ENCODE measurements at regions not wholly inside any gene's neighbourhood (a gene's known extent, or its start where the extent isn't known, plus 50 kb on each side); places are given as distances from the start of the nearest gene placed in this dataset.

DNA sequence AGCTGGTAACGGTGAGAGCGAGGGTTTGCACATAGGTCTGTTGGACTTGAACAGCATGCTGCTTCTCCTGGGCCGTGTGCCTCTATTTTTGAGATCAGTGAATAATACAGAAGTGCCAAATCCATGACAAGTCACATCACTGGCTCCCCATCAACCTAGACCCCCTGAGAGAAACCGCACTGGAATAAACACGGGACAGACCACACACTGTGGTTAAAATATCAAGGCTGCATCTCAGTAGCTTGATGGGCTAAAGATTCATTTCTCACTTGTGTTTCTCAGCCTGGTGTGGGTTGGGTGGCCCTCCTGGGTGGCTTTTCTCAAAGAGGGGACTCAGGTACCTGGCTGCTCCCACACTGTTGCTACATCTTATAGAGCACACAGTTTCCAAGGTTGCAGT lies 191.0 kb downstream of the DICER1 start:
- Histone ChIP-seq H3K4me1 (ENCODE audit: control insufficient read depth in 1 of 2, insufficient read depth in 2 of 2, low read length in 2 of 2) (no peaks in the 10 kb centered on the region), H3K27ac (ENCODE audit: low read depth in 1 of 2, low read length in 2 of 2) (no peak overlapping the region), H3K27me3 (ENCODE audit: control insufficient read depth in 1 of 2, insufficient read depth in 2 of 2, low read length in 1 of 2) (no peaks in the 10 kb centered on the region), H3K36me3 (ENCODE audit: control insufficient read depth in 1 of 2, insufficient read depth in 2 of 2, low read length in 1 of 2) (no peaks in the 10 kb centered on the region), H3K9me3 (ENCODE audit: control insufficient read depth, low read length) (no peaks in the 10 kb centered on the region), H3K4me3 (ENCODE audit: low read length in 2 of 2) (no peak overlapping the region)
- DNase-seq = no peak
- no peak for ATAC-seq (ENCODE audit: low FRiP score)
- intact Hi-C loops (cut with DNase I) = no loop called here
- WGBS, 2 donors = 67 to 70% methylated on average over 5 of the region's 5 CpGs

GRCh38 chr14:94965551-94966313 lies 191.6 kb downstream of the DICER1 start:
- no peaks in the 10 kb centered on the region for H3K36me3 ChIP-seq (ENCODE audit: control insufficient read depth in 1 of 2, insufficient read depth in 2 of 2, low read length in 1 of 2)

DNA sequence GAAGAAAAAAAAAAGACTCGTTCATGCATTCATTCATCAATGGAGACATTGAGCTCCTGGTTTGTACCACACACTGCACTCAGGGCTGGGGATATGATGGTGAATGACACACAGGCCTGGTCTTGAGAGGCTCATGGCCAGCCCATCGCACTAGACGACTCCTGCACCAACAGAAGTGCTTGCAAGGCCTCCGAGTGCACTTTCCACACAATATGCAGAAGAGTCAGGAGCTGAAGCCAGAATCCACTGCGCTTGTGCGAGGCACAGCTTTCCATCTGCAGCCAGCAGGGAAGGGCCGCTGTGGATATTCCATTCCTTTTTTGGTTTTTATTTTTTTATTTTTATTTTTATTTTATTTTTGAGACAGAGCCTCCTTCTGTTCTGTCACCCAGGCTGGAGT lies 192.4 kb downstream of the DICER1 start:
- Histone ChIP-seq H3K27me3 (ENCODE audit: control insufficient read depth in 1 of 2, insufficient read depth in 2 of 2, low read length in 1 of 2) (no peaks in the 10 kb centered on the region), H3K4me1 (ENCODE audit: control insufficient read depth in 1 of 2, insufficient read depth in 2 of 2, low read length in 2 of 2) (no peaks in the 10 kb centered on the region), H3K27ac (ENCODE audit: low read depth in 1 of 2, low read length in 2 of 2) (no peak overlapping the region), H3K4me3 (ENCODE audit: low read length in 2 of 2) (no peak overlapping the region), H3K36me3 (ENCODE audit: control insufficient read depth in 1 of 2, insufficient read depth in 2 of 2, low read length in 1 of 2) (no peaks in the 10 kb centered on the region), H3K9me3 (ENCODE audit: control insufficient read depth, low read length) (no peaks in the 10 kb centered on the region)
- intact Hi-C loops (cut with DNase I) = no loop called here
- ATAC-seq (ENCODE audit: low FRiP score) (no peak), DNase-seq (no peak)
- WGBS, 2 donors = 91% methylated on average over 7 of the region's 7 CpGs

More at GRCh38 chr14:94965551-94966313, 191.6 kb downstream of the DICER1 start:
- 92 to 94% methylated on average over 8 of the region's 8 CpGs for WGBS, 2 donors
- intact Hi-C loops (cut with DNase I) = no loop called here
- H3K27me3 ChIP-seq (ENCODE audit: control insufficient read depth in 1 of 2, insufficient read depth in 2 of 2, low read length in 1 of 2) = no peaks in the 10 kb centered on the region
- H3K4me3 ChIP-seq (ENCODE audit: low read length in 2 of 2) = no peak overlapping the region
- ATAC-seq (ENCODE audit: low FRiP score) = no peak
- no peaks in the 10 kb centered on the region for H3K4me1 ChIP-seq (ENCODE audit: control insufficient read depth in 1 of 2, insufficient read depth in 2 of 2, low read length in 2 of 2)
- DNase-seq = no peak
- no peaks in the 10 kb centered on the region for H3K9me3 ChIP-seq (ENCODE audit: control insufficient read depth, low read length)
- no peak overlapping the region for H3K27ac ChIP-seq (ENCODE audit: low read depth in 1 of 2, low read length in 2 of 2)

DNA sequence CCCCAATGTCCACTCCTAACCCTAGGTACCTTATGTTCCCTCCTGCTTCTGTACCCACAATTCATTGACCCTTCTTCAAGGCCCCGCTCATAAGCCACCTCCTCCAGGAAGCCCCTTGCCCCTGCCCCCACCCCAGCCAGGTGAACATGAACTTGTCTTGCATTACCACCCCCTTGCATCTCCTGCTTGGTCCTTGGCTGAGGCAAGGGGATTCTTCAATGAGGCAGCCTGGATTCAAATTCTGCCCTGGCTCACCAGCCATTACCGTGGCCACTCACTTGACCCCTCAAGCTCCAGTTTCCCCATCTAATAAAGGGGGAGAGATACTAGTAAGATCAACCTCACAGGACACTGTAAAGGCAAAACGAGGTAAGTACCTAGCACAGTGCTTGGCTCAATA lies 193.1 kb downstream of the DICER1 start:
- DNase-seq (no peak), ATAC-seq (ENCODE audit: low FRiP score) (no peak)
- Histone ChIP-seq H3K36me3 (ENCODE audit: control insufficient read depth in 1 of 2, insufficient read depth in 2 of 2, low read length in 1 of 2) (no peaks in the 10 kb centered on the region), H3K27ac (ENCODE audit: low read depth in 1 of 2, low read length in 2 of 2) (no peak overlapping the region), H3K4me3 (ENCODE audit: low read length in 2 of 2) (no peak overlapping the region), H3K9me3 (ENCODE audit: control insufficient read depth, low read length) (no peaks in the 10 kb centered on the region), H3K4me1 (ENCODE audit: control insufficient read depth in 1 of 2, insufficient read depth in 2 of 2, low read length in 2 of 2) (no peaks in the 10 kb centered on the region), H3K27me3 (ENCODE audit: control insufficient read depth in 1 of 2, insufficient read depth in 2 of 2, low read length in 1 of 2) (no peaks in the 10 kb centered on the region)
- intact Hi-C loops (cut with DNase I) = no loop called here
- WGBS, 2 donors = 88 to 89% methylated on average over 3 of the region's 3 CpGs

DNA sequence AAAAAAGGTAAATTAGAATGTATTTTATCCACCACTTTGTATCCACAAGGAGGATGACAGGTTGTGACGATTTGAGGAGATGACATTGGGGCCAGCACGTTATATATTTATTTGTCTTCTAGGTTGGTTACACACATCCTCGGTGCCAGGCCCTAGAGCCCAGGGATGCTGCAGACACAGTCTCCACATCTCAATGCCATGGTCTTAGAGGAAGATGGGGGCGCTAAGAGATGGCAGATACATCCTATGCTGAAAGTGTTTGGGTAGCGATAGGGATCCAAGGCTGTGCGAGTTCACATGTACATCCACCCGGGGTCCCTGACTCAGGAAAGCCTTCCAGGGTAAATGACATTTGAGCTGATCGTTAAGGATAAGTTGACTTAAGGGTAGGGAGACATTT lies 193.1 kb upstream of the GSC start:
- intact Hi-C loops (cut with DNase I) = no loop called here
- no peaks in the 10 kb centered on the region for H3K27me3 ChIP-seq (ENCODE audit: control insufficient read depth in 1 of 2, insufficient read depth in 2 of 2, low read length in 1 of 2)
- 90 to 91% methylated on average over 8 of the region's 8 CpGs for WGBS, 2 donors
- no peaks in the 10 kb centered on the region for H3K36me3 ChIP-seq (ENCODE audit: control insufficient read depth in 1 of 2, insufficient read depth in 2 of 2, low read length in 1 of 2)
- DNase-seq (no peak), ATAC-seq (ENCODE audit: low FRiP score) (no peak)
- H3K27ac ChIP-seq (ENCODE audit: low read depth in 1 of 2, low read length in 2 of 2) = no peak overlapping the region
- H3K4me1 ChIP-seq (ENCODE audit: control insufficient read depth in 1 of 2, insufficient read depth in 2 of 2, low read length in 2 of 2) = no peaks in the 10 kb centered on the region
- H3K4me3 ChIP-seq (ENCODE audit: low read length in 2 of 2) = no peak overlapping the region
- no peaks in the 10 kb centered on the region for H3K9me3 ChIP-seq (ENCODE audit: control insufficient read depth, low read length)

DNA sequence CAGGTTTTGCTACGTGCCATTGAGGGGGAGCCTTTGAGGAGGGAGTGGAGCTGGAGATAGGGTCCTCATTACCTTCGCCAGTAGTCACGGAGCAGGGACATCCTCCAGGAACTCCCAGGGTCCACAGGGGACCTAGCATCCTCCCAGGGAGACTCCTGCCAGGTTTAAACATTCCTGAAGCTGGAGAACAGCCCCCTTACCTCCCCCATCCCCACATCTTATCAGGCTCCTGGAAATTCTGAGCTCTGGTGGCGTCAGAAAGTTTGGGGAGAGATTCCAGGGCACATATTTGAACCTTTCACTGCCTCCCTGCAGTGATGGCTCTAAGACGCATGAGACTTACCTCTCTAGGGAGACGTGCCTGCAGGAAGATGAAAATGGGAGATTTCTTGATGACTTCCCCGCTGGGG lies 192.3 kb upstream of the GSC start:
- DNase-seq = no peak
- H3K4me1 ChIP-seq (ENCODE audit: control insufficient read depth in 1 of 2, insufficient read depth in 2 of 2, low read length in 2 of 2) = no peaks in the 10 kb centered on the region
- WGBS, 2 donors = 52 to 72% methylated on average over 5 to 7 of the region's 7 CpGs
- H3K36me3 ChIP-seq (ENCODE audit: control insufficient read depth in 1 of 2, insufficient read depth in 2 of 2, low read length in 1 of 2) = no peaks in the 10 kb centered on the region
- H3K9me3 ChIP-seq (ENCODE audit: control insufficient read depth, low read length) = no peaks in the 10 kb centered on the region
- no peak for ATAC-seq (ENCODE audit: low FRiP score)
- no peaks in the 10 kb centered on the region for H3K27me3 ChIP-seq (ENCODE audit: control insufficient read depth in 1 of 2, insufficient read depth in 2 of 2, low read length in 1 of 2)
- no peak overlapping the region for H3K4me3 ChIP-seq (ENCODE audit: low read length in 2 of 2)
- H3K27ac ChIP-seq (ENCODE audit: low read depth in 1 of 2, low read length in 2 of 2) = no peak overlapping the region
- intact Hi-C loops (cut with DNase I) = no loop called here

DNA sequence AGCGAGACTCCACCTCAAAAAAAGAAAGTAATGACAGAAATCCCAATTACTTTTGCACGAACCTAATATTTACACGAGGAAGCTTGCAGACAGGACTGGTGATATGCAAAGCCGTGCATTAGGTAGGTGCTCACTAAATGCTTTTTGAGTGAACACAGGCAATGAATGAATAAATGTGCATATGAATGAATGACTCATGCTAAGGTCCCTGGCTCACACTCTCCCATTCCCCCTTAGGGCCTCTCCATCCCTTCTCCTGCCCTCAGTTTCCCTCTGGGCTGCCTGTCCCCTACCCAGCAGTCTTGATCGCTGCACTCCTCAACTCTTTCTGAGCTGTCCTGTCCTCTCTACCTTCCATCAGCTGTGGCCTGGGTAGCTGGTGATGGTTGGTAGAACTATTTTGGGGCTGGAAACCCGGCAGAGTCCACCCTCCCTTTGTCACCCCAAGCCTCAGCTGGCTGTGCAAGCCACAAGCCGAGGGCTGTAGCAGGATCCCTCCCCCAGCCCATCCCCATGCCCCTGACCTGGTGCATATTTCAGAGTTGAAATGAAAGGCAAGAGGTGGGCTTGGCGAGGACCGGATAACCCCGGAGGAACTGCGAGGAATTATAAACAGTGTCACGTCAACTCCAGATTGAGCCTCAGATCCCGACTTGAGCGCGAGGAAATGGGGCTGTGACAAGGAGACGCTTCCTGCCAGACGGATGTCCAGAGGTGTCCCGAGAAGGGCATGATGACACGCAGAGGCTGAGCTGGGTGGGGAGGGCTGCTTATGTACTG lies 191.7 kb upstream of the GSC start:
- ATAC-seq (ENCODE audit: low FRiP score) (no peak), DNase-seq (no peak)
- intact Hi-C loops (cut with DNase I) = no loop called here
- Histone ChIP-seq H3K4me1 (ENCODE audit: control insufficient read depth in 1 of 2, insufficient read depth in 2 of 2, low read length in 2 of 2) (no peaks in the 10 kb centered on the region), H3K27me3 (ENCODE audit: control insufficient read depth in 1 of 2, insufficient read depth in 2 of 2, low read length in 1 of 2) (no peaks in the 10 kb centered on the region), H3K36me3 (ENCODE audit: control insufficient read depth in 1 of 2, insufficient read depth in 2 of 2, low read length in 1 of 2) (no peaks in the 10 kb centered on the region), H3K9me3 (ENCODE audit: control insufficient read depth, low read length) (no peaks in the 10 kb centered on the region), H3K4me3 (ENCODE audit: low read length in 2 of 2) (no peak overlapping the region), H3K27ac (ENCODE audit: low read depth in 1 of 2, low read length in 2 of 2) (no peak overlapping the region)
- WGBS, 2 donors = 35 to 49% methylated on average over 19 of the region's 19 CpGs

DNA sequence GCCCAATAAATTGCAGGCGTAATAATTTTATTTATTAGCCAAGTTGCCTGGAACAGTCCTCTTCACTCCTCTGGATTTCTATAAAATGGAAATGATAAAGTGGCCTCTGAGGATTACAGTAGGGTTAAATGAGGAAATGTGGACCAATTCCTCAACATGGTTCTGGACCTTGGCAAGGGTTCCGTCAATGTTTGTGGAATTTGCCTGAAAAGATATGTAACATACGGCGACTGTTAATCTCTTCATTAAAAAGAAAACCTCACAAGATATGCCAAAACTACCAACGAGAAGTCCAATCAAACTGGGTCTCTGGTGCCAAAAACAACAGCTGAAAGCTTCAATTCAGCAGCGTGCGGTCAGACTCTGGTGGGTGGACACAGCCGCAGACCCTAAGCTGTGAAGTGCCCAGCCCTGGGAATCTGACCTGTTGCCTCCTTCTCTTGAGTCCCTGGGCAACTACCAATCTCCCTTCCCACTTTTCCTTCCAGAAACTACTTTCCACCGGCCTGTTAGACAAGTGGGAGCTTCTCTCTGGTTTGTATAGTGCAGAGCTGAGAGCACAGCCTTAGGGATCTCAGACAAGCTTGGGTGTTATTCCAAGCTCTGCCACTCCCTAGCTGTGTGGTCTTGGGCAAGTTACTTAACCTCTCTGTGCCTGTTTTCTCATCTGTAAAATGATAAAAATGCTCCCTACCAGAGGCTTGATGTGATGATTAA lies 190.5 kb upstream of the GSC start:
- no peak overlapping the region for H3K27ac ChIP-seq (ENCODE audit: low read depth in 1 of 2, low read length in 2 of 2)
- H3K4me1 ChIP-seq (ENCODE audit: control insufficient read depth in 1 of 2, insufficient read depth in 2 of 2, low read length in 2 of 2) = no peaks in the 10 kb centered on the region
- no peak overlapping the region for H3K4me3 ChIP-seq (ENCODE audit: low read length in 2 of 2)
- ATAC-seq (ENCODE audit: low FRiP score) (no peak), DNase-seq (no peak)
- no peaks in the 10 kb centered on the region for H3K27me3 ChIP-seq (ENCODE audit: control insufficient read depth in 1 of 2, insufficient read depth in 2 of 2, low read length in 1 of 2)
- WGBS, 2 donors = 3 to 10% methylated on average over 9 of the region's 9 CpGs
- intact Hi-C loops (cut with DNase I) = no loop called here
- H3K36me3 ChIP-seq (ENCODE audit: control insufficient read depth in 1 of 2, insufficient read depth in 2 of 2, low read length in 1 of 2) = no peaks in the 10 kb centered on the region
- H3K9me3 ChIP-seq (ENCODE audit: control insufficient read depth, low read length) = no peaks in the 10 kb centered on the region
